H1 (cell line): ENCODE measurements at regions not wholly inside any gene's neighbourhood (a gene's known extent, or its start where the extent isn't known, plus 50 kb on each side); places are given as distances from the start of the nearest gene placed in this dataset.
A peak's percentile ranks its signal among the peaks of the same experiment; 100 is the strongest.

ENCODE experiments used
- CTCF ChIA-PET: fragments of 300-600 bp; sonication (Branson Sonifier 250); formaldehyde crosslinking; loops from one replicate; lab custom pipeline; 2021; ENCODE audit not compliant: partially characterized antibody; lab: Charles Lee
- POLR2A ChIA-PET: fragments of 300-600 bp; sonication (Branson Sonifier 250); formaldehyde crosslinking; loops from one replicate; lab custom pipeline; 2021; ENCODE audit warnings: inconsistent platforms; ENCODE audit not compliant: partially characterized antibody; lab: Charles Lee
- DNase-seq, 2 experiments: peaks; one replicate each; pipeline versions ENCODE4 v3.0.0 to v3.0.0-alpha.2; 2010 to 2022; ENCODE audit warnings: low spot score in 2 of 2, low read depth in 1 of 2, mixed read lengths in 1 of 2
- FAIRE-seq: peaks from 2 replicates; lab custom pipeline; 2011; peaks lifted over from hg19 to GRCh38; lab: Jason Lieb, UNC
- H2AFZ ChIP-seq: 2 replicates; pipeline ENCODE4 v1.8.1; 2012; ENCODE audit warnings: low read length, inconsistent platforms
- H2AK5ac ChIP-seq: 2 replicates; pipeline ENCODE4 v1.6.1; 2013; ENCODE audit warnings: low read depth, low read length
- H2BK120ac ChIP-seq: replicated peaks from 2 replicates; pipeline ENCODE3; 2013; ENCODE audit warnings: low read depth, low read length, inconsistent platforms
- H2BK12ac ChIP-seq: 2 replicates; pipeline ENCODE4 v1.6.1; 2013; ENCODE audit warnings: low read depth, low read length
- H2BK15ac ChIP-seq: 2 replicates; pipeline ENCODE4 v1.6.1; 2013; ENCODE audit warnings: low read length
- H2BK20ac ChIP-seq: 2 replicates; pipeline ENCODE4 v1.6.1; 2013; ENCODE audit warnings: low read length
- H2BK5ac ChIP-seq: 2 replicates; pipeline ENCODE4 v1.6.1; 2013; ENCODE audit warnings: low read depth, low read length
- H3K14ac ChIP-seq: 2 replicates; pipeline ENCODE4 v1.6.1; 2013; ENCODE audit warnings: inconsistent platforms; ENCODE audit not compliant: insufficient read length
- H3K18ac ChIP-seq: 2 replicates; pipeline ENCODE4 v1.6.1; 2013; ENCODE audit warnings: low read length; ENCODE audit errors: extremely low read depth
- H3K23ac ChIP-seq: 2 replicates; pipeline ENCODE4 v1.6.1; 2013; ENCODE audit warnings: inconsistent platforms; ENCODE audit not compliant: insufficient read length
- H3K23me2 ChIP-seq: 2 replicates; pipeline ENCODE4 v1.6.1; 2013; ENCODE audit warnings: low read depth, low read length
- H3K27ac ChIP-seq: 2 replicates; pipeline ENCODE4 v1.6.1; 2011; ENCODE audit warnings: low read depth, low read length, inconsistent platforms
- H3K27me3 ChIP-seq, 4 experiments: replicated peaks in 1 of 4; 1 replicate in 1 of 4; 2 replicates in 3 of 4; pipeline versions ENCODE4 v1.6.1 to v1.8.1; 2011 to 2013; ENCODE audit warnings: low read length in 3 of 4, mild to moderate bottlenecking in 3 of 4, inconsistent platforms in 2 of 4, mixed read lengths in 2 of 4, moderate library complexity in 1 of 4; ENCODE audit not compliant: control insufficient read depth in 3 of 4, insufficient read depth in 3 of 4; ENCODE audit errors: extremely low read depth in 1 of 4
- H3K36me3 ChIP-seq, 4 experiments: 2 replicates each; pipeline versions ENCODE4 v1.6.1 to v1.8.1; 2011 to 2013; ENCODE audit warnings: mild to moderate bottlenecking in 4 of 4, low read length in 3 of 4, moderate library complexity in 2 of 4, control low read depth in 1 of 4, inconsistent platforms in 1 of 4; ENCODE audit not compliant: insufficient read depth in 4 of 4, control insufficient read depth in 2 of 4
- H3K4ac ChIP-seq: replicated peaks from 2 replicates; pipeline ENCODE3; 2013; ENCODE audit warnings: low read length, low read depth, mixed read lengths, inconsistent platforms; ENCODE audit not compliant: insufficient read length
- H3K4me1 ChIP-seq, 4 experiments: replicated peaks in 1 of 4; 1 replicate in 1 of 4; 2 replicates in 3 of 4; pipeline versions ENCODE4 v1.6.1 to v1.8.1; 2011 to 2013; ENCODE audit warnings: low read length in 3 of 4, inconsistent platforms in 2 of 4, mixed read lengths in 1 of 4; ENCODE audit not compliant: insufficient read depth in 4 of 4, control insufficient read depth in 3 of 4
- H3K4me2 ChIP-seq, 2 experiments: 2 replicates each; pipeline versions ENCODE4 v1.6.1 to v1.8.1; 2011 to 2013; ENCODE audit warnings: low read depth in 2 of 2, low read length in 2 of 2, control low read depth in 1 of 2, inconsistent platforms in 1 of 2, mild to moderate bottlenecking in 1 of 2; ENCODE audit not compliant: insufficient read depth in 1 of 2
- H3K4me3 ChIP-seq, 4 experiments: fragments of 200-600, 300-600 bp in 1 of 4; sonication (generic), shearing (Covaris generic), sonication (Bioruptor Twin) in 1 of 4; 2 replicates each; pipeline versions ENCODE4 v1.5.1 to v1.8.1; 2011 to 2016; ENCODE audit warnings: low read length in 4 of 4, low read depth in 3 of 4, control low read depth in 2 of 4, inconsistent platforms in 2 of 4, mild to moderate bottlenecking in 2 of 4, mixed read lengths in 1 of 4, moderate library complexity in 1 of 4; ENCODE audit not compliant: insufficient read depth in 2 of 4; ENCODE audit errors: extremely low read depth in 1 of 4
- H3K56ac ChIP-seq: replicated peaks from 2 replicates; pipeline ENCODE3; 2013; ENCODE audit warnings: low read depth, mild to moderate bottlenecking, mixed read lengths, low read length, inconsistent platforms; ENCODE audit not compliant: insufficient read length
- H3K79me1 ChIP-seq: 2 replicates; pipeline ENCODE4 v1.6.1; 2013; ENCODE audit warnings: low read depth, low read length, control low read depth
- H3K79me2 ChIP-seq, 2 experiments: 2 replicates each; pipeline versions ENCODE4 v1.6.1 to v1.8.1; 2012 to 2013; ENCODE audit warnings: low read length in 2 of 2, mild to moderate bottlenecking in 2 of 2, inconsistent platforms in 1 of 2; ENCODE audit not compliant: insufficient read depth in 2 of 2, control insufficient read depth in 1 of 2
- H3K9ac ChIP-seq, 4 experiments: replicated peaks in 1 of 4; 1 replicate in 1 of 4; 2 replicates in 3 of 4; pipeline versions ENCODE4 v1.6.1 to v1.8.1; 2011 to 2013; ENCODE audit warnings: low read depth in 3 of 4, low read length in 3 of 4, control low read depth in 2 of 4, mild to moderate bottlenecking in 2 of 4, moderate library complexity in 2 of 4, inconsistent platforms in 1 of 4; ENCODE audit errors: extremely low read depth in 1 of 4
- H3K9me3 ChIP-seq, 2 experiments: 2 replicates each; pipeline versions ENCODE4 v1.6.1 to v1.8.1; 2012 to 2013; ENCODE audit warnings: mild to moderate bottlenecking in 2 of 2, moderate library complexity in 2 of 2, control low read depth in 1 of 2, inconsistent platforms in 1 of 2, low read depth in 1 of 2, low read length in 1 of 2, mixed read lengths in 1 of 2; ENCODE audit not compliant: insufficient read depth in 2 of 2
- H4K20me1 ChIP-seq, 2 experiments: replicated peaks in 1 of 2; 2 replicates each; pipeline versions ENCODE3 to v1.8.1; 2011 to 2013; ENCODE audit warnings: inconsistent platforms in 2 of 2, low read length in 2 of 2, mild to moderate bottlenecking in 1 of 2; ENCODE audit not compliant: insufficient read depth in 2 of 2, control insufficient read depth in 1 of 2
- H4K5ac ChIP-seq: 2 replicates; pipeline ENCODE4 v1.6.1; 2013; ENCODE audit warnings: low read length, low read depth, mixed read lengths, inconsistent platforms; ENCODE audit not compliant: insufficient read length
- H4K8ac ChIP-seq: 2 replicates; pipeline ENCODE4 v1.8.0; 2013; ENCODE audit warnings: mild to moderate bottlenecking, moderate library complexity, low read length, inconsistent platforms; ENCODE audit not compliant: insufficient read depth; ENCODE audit errors: extremely low read depth
- H4K91ac ChIP-seq: replicated peaks from 2 replicates; pipeline ENCODE3; 2013; ENCODE audit warnings: low read length, mixed read lengths, inconsistent platforms; ENCODE audit not compliant: insufficient read length
- ASH2L ChIP-seq: fragments of 200-600, 300-600 bp; sonication (generic); IDR thresholded peaks from one replicate; pipeline ENCODE4 v1.7.1; 2017; ENCODE audit warnings: low read length
- BACH1 ChIP-seq: IDR thresholded peaks from 2 replicates; pipeline ENCODE4 v1.6.1; 2012; ENCODE audit warnings: low read length, improper control_type of control experiment
- CBX5 ChIP-seq: fragments of 300-800, 300-1000 bp; sonication (generic); IDR thresholded peaks from 2 replicates; pipeline ENCODE4 v1.7.1; 2016; ENCODE audit warnings: antibody characterized with exemption, low read length, low read depth
- CEBPB ChIP-seq: IDR thresholded peaks from 2 replicates; pipeline ENCODE4 v1.6.1; 2012; ENCODE audit warnings: low read depth, low read length
- CREB1 ChIP-seq: IDR thresholded peaks from 2 replicates; pipeline ENCODE4 v1.6.1; 2012; ENCODE audit warnings: inconsistent platforms
- HDAC6 ChIP-seq: IDR thresholded peaks from one replicate; pipeline ENCODE4 v1.7.1; 2012; ENCODE audit warnings: low read depth, mild to moderate bottlenecking, inconsistent platforms, low read length, moderate library complexity
- RBBP5 ChIP-seq: IDR thresholded peaks from 2 replicates; pipeline ENCODE4 v1.7.1; 2012; ENCODE audit warnings: low read depth, mild to moderate bottlenecking, inconsistent platforms, low read length, moderate library complexity, borderline replicate concordance
- SUZ12 ChIP-seq: fragments of 200-600 bp; sonication (generic); IDR thresholded peaks from 2 replicates; pipeline ENCODE4 v1.6.1; 2012; ENCODE audit warnings: mild to moderate bottlenecking, inconsistent platforms, low read length, moderate library complexity, mixed read lengths
- WGBS, 2 experiments: shearing (Covaris generic) in 1 of 2; methylation state at CpG; one replicate each; pipeline versions ENCODE4 v1.1.6 to v1.1.7; 2013 to 2015; ENCODE audit warnings: low lambda C conversion rate in 2 of 2, mixed read lengths in 2 of 2, inconsistent platforms in 1 of 2, low coverage in 1 of 2, missing lambda C conversion rate in 1 of 2; ENCODE audit not compliant: insufficient replicate concordance in 2 of 2, insufficient coverage in 1 of 2, insufficient read length in 1 of 2; ENCODE audit errors: extremely low coverage in 1 of 2, missing lambda C conversion rate in 1 of 2; 5-methylcytosine and 5-hydroxymethylcytosine counted together

DNA sequence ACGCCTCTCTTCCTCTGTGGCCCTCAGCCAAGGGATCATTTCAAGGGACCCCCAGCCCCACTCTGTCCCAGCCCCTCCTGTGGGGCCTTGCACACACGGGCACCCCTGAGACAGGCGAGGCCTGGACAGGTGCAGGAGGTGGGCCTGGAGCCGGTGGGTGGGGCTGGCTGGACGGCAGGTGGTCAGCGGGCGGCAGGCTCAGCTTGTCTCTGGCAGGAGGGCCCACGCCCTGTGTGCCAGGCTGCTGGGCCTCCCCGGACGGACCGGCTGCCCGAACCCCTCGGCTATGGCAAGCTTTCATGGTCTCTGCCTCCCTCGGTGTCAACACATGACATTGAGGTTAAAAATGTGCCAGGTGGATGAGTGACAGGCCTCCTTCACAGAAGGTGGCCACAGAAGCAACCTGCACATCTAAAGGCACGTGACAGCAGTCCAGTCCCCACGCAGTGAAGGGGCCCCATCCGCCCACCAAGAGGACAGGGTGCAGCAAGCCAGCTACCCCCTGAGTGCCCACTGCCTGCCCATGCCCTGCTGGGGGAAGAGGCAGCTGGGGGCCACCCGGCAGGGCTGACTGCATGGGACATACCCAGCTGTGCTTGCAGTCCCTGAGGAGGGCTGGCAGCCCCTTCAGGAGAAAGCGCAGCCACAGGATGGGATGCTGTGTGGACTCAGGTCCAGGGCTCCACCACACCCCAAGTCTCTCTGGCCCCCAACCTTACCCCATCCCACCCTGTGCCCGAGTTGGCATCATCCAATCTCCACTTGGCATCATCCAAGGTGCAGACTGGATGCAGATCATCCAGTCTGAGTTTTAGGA is 109.3 kb downstream of the FAM53A start:
- Histone ChIP-seq H3K4me3 (no peak overlapping the region), H3K27me3 (no peaks in the 10 kb centered on the region; a peak in 2 of 7 replicates), H3K36me3 (no peaks in the 10 kb centered on the region), H4K20me1 (peaks cover 0 to 4% of the 10 kb centered on the region in 2 experiments), H3K79me2 (no peaks in the 10 kb centered on the region), H2BK20ac (0 out of 2 replicates have a peak overlapping the region, but pooled peaks have one; percentile 80), H2AK5ac (no peak overlapping the region), H3K9me3 (no peaks in the 10 kb centered on the region), H3K79me1 (peaks cover 2% of the 10 kb centered on the region; the same call in 1 of the 2 replicates), H3K23ac (no peak overlapping the region), H4K5ac (no peak overlapping the region), H2BK12ac (peak overlapping the region; percentile 68; the same call in 1 of the 2 replicates), H2BK5ac (no peak overlapping the region), H4K8ac (no peak overlapping the region), H3K9ac (no peak overlapping the region), H3K18ac (no peak overlapping the region; the same call in 1 of the 2 replicates), H3K27ac (no peak overlapping the region), H2BK120ac (no peak overlapping the region), H3K4me1 (peaks cover 2 to 42% (median 31%) of the 10 kb centered on the region in 4 experiments), H3K4me2 (no peak overlapping the region), H3K23me2 (peaks cover 19% of the 10 kb centered on the region; the same call in 1 of the 2 replicates), H2AFZ (no peak overlapping the region), H3K4ac (no peak overlapping the region), H3K14ac (no peak overlapping the region), H3K56ac (no peak overlapping the region), H4K91ac (no peak overlapping the region), H2BK15ac (peak overlapping the region; percentile 31; the same call in 1 of the 2 replicates)
- no peak for DNase-seq
- ChIA-PET POLR2A (no interaction called here), CTCF (interaction anchor here (1.8 to 2.0 kb wide), 3 partner anchors 18 to 219 kb away, joined by 4 to 5 read pairs (median 4); no protein-coding TSS in a partner anchor)
- no peak for FAIRE-seq
- 94% methylated on average over 17 of the region's 20 CpGs; no CpG with 5 or more reads in 1 of the 2 experiments for WGBS, 2 experiments
- TF ChIP-seq HDAC6 (no peak), CREB1 (no peak), CBX5 (no peak), SUZ12 (no peak), CEBPB (no peak), BACH1 (no peak), ASH2L (no peak), RBBP5 (no peak)
